Transverse colon (tissue), 4 donors: ENCODE measurements at regions not wholly inside any gene's neighbourhood (a gene's known extent, or its start where the extent isn't known, plus 50 kb on each side); places are given as distances from the start of the nearest gene placed in this dataset.
"Not testable (repeated sequence)": the region's sequence is repeated elsewhere in the genome, so short reads cannot be mapped to it uniquely, and the experiment has no call there.

Experiments
- DNase-seq: peaks from one replicate; pipeline ENCODE4 v3.0.0-alpha.2; 2019
- H3K27ac ChIP-seq, 4 donors: fragments of 200-600 bp; sonication (generic); 2 replicates each; pipeline ENCODE4 v1.5.1; 2016 to 2018; ENCODE audit warnings: inconsistent platforms in 4 of 4
- H3K27me3 ChIP-seq: fragments of 200-600 bp; sonication (generic); 2 replicates; pipeline ENCODE4 v1.5.1; 2017; ENCODE audit warnings: inconsistent platforms
- H3K36me3 ChIP-seq, 4 donors: fragments of 200-600 bp; sonication (generic); 2 replicates each; pipeline ENCODE4 v1.5.1; 2017 to 2019; ENCODE audit warnings: inconsistent platforms in 4 of 4
- H3K4me1 ChIP-seq, 4 donors: fragments of 200-600 bp; sonication (generic); 2 replicates each; pipeline ENCODE4 v1.5.1; 2017 to 2020; ENCODE audit warnings: inconsistent platforms in 4 of 4
- H3K4me3 ChIP-seq, 4 donors: fragments of 200-600 bp; sonication (generic); 1 replicate in 1 of 4; 2 replicates in 3 of 4; pipeline versions ENCODE4 v1.5.1 to v1.6.1; 2017 to 2019; ENCODE audit warnings: inconsistent platforms in 4 of 4
- H3K9me3 ChIP-seq, 2 donors: fragments of 200-600 bp; sonication (generic); 2 replicates each; pipeline ENCODE4 v1.5.1; 2017 to 2019; ENCODE audit warnings: inconsistent platforms in 2 of 2
- WGBS, 2 donors: methylation state at CpG; one replicate each; pipeline ENCODE4 v1.1.5; 2018; ENCODE audit warnings: low coverage in 1 of 2; 5-methylcytosine and 5-hydroxymethylcytosine counted together
- in situ Hi-C, 4 donors: fragments of 200-750 bp; cut with MboI; loops; one replicate each; pipeline versions ENCODE4 v1.15.0 to v1.15.1; 2017; ENCODE audit warnings: low sequenced_read_pairs in 3 of 4, low pct_ligation_motif_present in 1 of 4, low pct_unique_long_range_greater_than_20kb in 1 of 4
- intact Hi-C: fragments of 100-400 bp; cut with DNase I; formaldehyde crosslinking; loops from one replicate; pipeline ENCODE4 v1.15.1; 2023; ENCODE audit warnings: low total_unique reads

DNA sequence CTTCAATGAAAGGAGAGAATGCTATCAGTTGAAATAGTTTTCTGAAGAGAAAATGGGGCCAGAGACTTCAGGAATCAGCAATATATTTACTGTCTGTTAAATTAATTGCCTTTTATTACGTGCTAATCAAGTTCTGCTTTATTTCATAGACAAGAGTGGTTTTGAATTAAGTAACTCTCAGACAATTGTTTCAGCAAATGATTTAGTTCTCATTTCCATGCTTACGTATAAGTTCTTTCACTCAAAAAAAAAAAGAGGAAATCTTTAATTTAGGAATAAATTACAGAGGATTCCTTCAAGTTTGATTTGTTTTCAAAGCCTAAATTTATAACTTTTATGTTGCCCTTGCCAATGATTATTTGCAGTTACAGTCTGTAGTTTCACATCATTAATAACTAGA is 163.5 kb downstream of the SPATA31A6 start:
- H3K4me3 ChIP-seq, H3K27me3 ChIP-seq, DNase-seq, H3K36me3 ChIP-seq, H3K4me1 ChIP-seq, in situ Hi-C loops, intact Hi-C loops, H3K9me3 ChIP-seq, H3K27ac ChIP-seq: not testable (repeated sequence)
- 40 to 77% methylated on average over 1 to 2 of the region's 2 CpGs for WGBS, 2 donors

DNA sequence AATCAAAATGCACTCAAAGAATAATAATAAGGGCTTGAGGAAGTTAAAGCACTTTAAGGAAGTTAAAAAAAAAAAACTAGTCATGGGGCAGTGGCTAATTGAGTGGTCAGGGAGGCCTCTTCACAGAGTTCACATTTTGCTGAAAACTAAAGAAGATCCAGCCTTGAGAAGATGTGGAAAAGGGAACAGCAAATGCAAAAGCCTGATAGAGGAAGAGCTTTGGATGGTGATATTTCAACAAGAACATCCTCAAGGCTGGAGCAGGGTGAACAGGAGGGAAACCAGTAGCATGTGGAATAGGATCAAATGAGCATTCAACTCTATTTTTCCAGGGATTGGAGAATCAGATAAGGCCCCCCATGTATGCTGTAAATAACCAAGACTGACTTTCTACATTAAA is 165.7 kb downstream of the SPATA31A6 start:
- in situ Hi-C loops, H3K4me3 ChIP-seq, intact Hi-C loops, H3K27ac ChIP-seq, H3K27me3 ChIP-seq, H3K36me3 ChIP-seq, H3K4me1 ChIP-seq, DNase-seq, H3K9me3 ChIP-seq: not testable (repeated sequence)

DNA sequence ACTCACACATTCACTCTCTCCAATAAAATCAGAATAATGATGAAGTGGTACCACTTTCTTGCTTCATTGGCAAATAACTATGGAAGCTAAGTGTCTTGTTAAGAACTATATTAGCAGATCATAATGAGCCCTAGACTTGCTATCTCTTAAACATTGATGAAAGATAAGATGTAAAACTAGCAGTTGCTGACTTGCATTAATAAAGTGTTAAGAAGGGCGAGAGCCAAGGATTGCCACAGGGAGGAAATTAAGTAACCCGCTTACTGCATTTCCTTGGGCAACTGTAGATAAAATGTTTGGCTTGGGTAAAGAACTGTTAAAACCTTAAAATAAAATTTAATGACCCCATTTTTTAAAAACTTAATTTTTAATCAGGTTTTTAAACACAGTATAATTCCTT is 167.0 kb downstream of the SPATA31A6 start:
- in situ Hi-C loops, H3K27ac ChIP-seq, DNase-seq, H3K4me1 ChIP-seq, H3K27me3 ChIP-seq, H3K4me3 ChIP-seq, H3K9me3 ChIP-seq, H3K36me3 ChIP-seq, intact Hi-C loops: not testable (repeated sequence)
- WGBS, 2 donors = no CpG with 5 or more reads among the region's 2 CpGs

DNA sequence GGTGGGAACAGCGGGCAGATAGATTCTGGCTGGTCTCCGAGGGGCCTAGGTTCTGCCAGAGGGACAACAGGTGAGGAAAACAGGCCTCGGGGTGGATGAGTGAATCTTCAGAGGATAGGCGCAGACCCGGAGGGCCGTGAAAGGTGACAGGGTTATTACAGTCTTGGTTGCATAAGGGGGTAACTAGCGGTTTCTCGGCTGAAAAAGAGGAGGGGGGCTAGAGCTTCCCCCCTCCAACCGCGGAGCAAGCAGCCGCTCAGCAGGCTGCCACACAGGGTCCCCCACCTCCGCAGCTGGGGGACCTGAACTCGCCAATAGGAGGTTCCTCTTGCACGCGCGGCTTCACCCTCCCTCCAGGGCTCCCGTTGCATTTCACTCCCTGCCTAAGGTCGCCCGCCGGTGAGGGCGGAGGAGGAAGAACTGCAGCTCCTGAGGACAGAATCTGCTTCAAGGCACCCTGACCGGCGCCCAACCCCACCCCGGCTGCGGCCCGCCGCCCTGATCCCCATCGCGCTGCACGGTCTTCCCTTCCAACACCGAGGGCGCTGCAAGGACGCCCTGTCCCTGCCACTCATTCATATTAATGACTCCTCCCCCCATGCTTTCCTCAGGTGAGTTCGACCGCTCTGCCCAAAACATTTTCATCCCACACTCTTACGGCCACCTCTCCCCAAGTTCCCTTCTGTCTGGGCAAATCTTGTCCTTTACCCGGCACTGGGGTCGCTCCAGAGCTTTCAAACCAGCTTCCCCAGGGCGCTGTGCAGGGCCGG is 174.3 kb downstream of the SPATA31A6 start:
- 49 to 78% methylated on average over 6 to 30 of the region's 40 CpGs for WGBS, 2 donors
- H3K27me3 ChIP-seq = not testable (repeated sequence)

DNA sequence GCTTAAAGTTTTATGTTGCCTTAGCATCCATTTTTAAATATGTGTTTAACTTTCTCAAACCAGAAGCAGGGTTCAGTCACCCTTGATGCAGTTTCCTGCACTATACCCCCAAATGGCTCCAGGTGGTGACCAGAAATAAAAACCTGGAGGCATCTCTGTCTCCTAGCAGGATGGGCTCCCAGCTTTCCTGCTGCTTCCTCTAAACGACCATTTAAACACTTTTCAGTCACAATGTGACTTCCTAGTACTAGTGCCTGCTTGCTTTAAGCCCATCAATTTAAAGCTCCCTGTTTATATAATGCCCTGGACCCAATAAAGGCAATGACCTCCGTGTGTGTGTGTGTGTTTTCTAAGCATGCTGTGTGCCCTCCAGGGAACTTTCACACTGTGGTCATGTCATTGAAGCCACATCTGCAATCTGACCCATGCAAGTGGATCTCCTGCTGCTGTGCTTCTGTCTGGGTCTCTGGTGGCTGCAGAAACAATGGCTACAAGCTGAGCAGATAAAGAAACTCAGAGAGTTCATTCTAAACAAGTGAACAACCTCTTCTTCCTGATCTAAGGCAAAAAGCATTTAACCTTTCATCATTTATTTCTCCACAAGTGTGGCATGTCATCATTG is 175.3 kb downstream of the SPATA31A6 start:
- H3K4me1 ChIP-seq, in situ Hi-C loops, H3K9me3 ChIP-seq, H3K27me3 ChIP-seq, H3K36me3 ChIP-seq, H3K27ac ChIP-seq, DNase-seq, H3K4me3 ChIP-seq, intact Hi-C loops: not testable (repeated sequence)
- WGBS, 2 donors = 3% methylated on average over 2 of the region's 2 CpGs; no CpG with 5 or more reads in 1 of the 2 donors

More for the DNA sequence above, 174.3 kb downstream of the SPATA31A6 start:
- DNase-seq, intact Hi-C loops, H3K4me3 ChIP-seq, H3K9me3 ChIP-seq, H3K4me1 ChIP-seq, H3K27ac ChIP-seq, H3K36me3 ChIP-seq, in situ Hi-C loops: not testable (repeated sequence)

DNA sequence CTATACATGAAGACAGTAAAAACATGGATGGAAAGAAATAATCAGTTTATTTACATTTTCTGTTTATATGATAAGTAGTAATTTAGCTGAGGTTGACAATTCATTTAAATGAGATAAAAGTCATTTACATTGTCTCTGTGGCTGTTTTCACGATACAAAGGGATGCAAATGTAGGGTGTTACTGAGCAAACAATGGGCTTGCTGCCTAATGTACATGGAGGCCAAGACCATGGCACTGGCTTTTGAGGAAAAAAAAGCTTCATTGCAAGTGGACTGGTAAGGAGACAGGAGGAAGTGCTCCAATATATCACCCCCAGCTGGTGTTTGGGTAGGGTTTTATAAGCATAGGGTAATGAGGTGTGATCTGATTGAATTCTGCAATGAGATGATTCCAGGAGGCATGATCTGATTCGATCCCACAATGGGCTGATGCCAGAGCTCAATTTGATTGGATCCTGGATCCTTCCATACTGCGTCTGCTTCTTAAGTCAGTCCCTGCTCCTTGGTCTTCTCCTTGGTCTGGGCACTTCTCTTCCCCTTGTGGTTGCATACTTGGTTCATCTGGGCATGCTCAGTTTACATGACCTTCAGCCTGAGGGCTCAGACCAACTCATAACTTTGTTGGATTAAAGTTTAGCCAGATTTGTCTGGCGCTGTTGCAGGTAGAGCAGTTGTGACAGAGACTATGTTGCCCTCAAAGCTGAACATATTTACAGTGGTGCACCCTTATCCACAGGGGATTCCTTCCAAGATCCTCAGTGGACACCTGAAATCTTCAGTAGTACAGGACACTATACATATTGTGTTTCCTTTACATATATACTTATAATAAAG is 181.2 kb downstream of the SPATA31A6 start:
- H3K27ac ChIP-seq, DNase-seq, H3K9me3 ChIP-seq, H3K27me3 ChIP-seq, intact Hi-C loops, H3K4me3 ChIP-seq, H3K4me1 ChIP-seq, in situ Hi-C loops, H3K36me3 ChIP-seq: not testable (repeated sequence)
- 25 to 68% methylated on average over 1 to 3 of the region's 4 CpGs for WGBS, 2 donors

DNA sequence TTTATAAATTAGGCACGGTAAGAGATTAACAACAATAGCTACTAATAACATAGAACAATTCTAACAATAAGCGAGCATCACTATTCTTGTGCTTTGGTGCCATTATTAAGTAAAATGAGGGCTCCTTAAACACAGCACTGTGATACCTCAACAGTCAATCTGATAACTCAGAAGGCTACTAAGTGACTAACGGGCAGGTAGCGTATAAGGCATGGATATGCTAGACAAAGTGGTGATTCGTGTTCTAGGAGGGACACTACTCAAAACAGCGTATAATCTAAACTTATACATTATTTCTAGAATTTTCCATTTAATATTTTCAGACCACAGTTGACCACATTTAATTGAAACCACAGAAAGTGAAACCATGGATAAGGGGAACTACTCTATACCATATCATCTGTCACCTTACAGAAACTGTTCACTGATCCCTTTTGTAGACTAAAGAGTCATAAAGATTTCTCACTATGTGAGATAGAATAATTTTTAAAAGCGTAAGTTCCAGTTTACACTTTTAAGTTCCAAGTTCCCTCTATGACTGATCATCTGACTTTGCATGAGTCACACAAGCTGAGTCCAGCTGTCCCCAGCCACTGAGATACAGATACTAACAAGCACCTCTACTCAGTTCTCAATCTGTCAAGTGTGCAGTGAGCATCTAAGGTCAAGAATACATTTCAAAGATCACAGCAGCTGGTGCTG is 181.9 kb downstream of the SPATA31A6 start:
- H3K27me3 ChIP-seq, H3K36me3 ChIP-seq, H3K4me3 ChIP-seq, H3K9me3 ChIP-seq, H3K27ac ChIP-seq, H3K4me1 ChIP-seq, DNase-seq, in situ Hi-C loops, intact Hi-C loops: not testable (repeated sequence)
- 67 to 72% methylated on average over 4 to 6 of the region's 7 CpGs for WGBS, 2 donors

DNA sequence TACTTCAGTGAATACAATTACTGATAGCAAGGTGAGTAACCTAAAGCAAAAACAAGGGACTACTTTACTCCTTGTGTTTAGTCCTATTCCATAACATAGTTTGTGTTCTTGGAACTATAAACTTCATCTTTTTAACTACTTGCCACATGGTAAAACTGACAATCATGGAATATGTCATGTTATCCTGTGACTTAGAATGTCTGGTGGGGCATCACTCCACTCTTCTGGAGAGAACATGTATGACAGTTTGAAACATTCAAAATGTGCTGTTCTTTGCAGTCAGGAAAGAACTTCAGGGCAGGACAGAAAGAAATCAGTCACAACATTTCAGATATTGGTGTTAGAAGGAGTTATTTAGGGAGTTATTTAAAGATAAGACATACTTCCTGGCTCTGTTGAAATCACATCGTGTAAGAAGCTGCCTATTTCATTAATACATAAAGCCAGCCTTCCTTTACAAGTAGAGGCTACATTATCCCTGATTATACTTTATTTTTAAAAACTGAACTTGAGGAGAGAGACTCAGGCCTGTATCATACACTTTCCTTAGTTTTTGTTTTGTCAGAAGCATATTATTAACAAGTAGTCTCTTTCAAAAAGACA is 184.9 kb downstream of the SPATA31A6 start:
- H3K4me3 ChIP-seq = not testable (repeated sequence)

DNA sequence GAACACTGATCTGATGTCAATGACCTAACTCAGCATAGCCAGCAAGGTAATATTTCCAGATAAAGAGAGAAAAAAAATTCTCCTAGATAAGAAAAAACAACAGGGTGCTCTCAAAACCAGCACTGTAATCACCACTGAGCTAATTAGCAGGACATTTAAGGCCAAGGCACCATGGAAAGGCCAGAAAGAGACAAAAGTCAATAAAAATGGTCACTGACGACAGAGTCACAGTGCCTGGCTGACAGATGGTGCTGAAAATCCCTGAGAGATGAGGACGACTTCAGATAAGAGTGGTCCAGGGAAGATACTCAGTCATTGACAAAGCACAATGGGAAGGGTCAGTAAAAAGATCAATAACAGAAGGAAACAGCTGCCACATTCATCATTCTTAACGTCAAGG is 186.7 kb downstream of the SPATA31A6 start:
- WGBS, 2 donors = 49% methylated on average over 3 of the region's 3 CpGs; no CpG with 5 or more reads in 1 of the 2 donors
- intact Hi-C loops, H3K9me3 ChIP-seq, H3K27me3 ChIP-seq, H3K4me3 ChIP-seq, H3K4me1 ChIP-seq, in situ Hi-C loops, DNase-seq, H3K36me3 ChIP-seq, H3K27ac ChIP-seq: not testable (repeated sequence)

More for the DNA sequence above, 184.9 kb downstream of the SPATA31A6 start:
- DNase-seq, intact Hi-C loops, H3K9me3 ChIP-seq, in situ Hi-C loops, H3K36me3 ChIP-seq, H3K27ac ChIP-seq, H3K4me1 ChIP-seq, H3K27me3 ChIP-seq: not testable (repeated sequence)
- WGBS, 2 donors = 8 to 29% methylated on average over 1 of the region's 1 CpG

DNA sequence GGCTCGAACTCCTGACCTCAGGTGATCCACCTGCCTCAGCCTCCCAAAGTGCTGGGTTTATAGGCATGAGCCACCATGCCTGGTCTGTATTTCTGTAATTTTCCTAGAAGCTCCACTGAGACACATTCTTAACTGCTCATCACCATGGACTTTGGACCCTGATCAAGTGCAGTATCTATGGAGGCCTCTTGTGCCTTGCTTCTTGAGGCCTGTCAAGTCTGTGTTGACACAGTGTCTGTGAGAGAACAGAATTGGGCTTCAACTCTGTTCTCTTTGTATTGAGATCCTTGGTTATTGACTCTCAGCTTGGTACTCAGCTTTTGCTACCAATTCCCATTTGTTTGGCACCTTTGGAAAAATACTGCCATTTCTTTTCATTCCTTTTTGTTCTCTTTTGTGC is 188.0 kb downstream of the SPATA31A6 start:
- H3K27ac ChIP-seq, in situ Hi-C loops, H3K4me3 ChIP-seq, intact Hi-C loops, H3K4me1 ChIP-seq, H3K27me3 ChIP-seq, H3K36me3 ChIP-seq, H3K9me3 ChIP-seq, DNase-seq: not testable (repeated sequence)
- 75% methylated on average over 1 of the region's 1 CpG; no CpG with 5 or more reads in 1 of the 2 donors for WGBS, 2 donors
